ENCODE measurements at regions not wholly inside any gene's neighbourhood (a gene's known extent, or its start where the extent isn't known, plus 50 kb on each side); places are given as distances from the start of the nearest gene placed in this dataset.

- TF ChIP-seq CHD7 (IDR thresholded peaks at IDR 0.05; ENCODE audit: insufficient replicate concordance, low read length) (no peak), KDM5A (IDR thresholded peaks at IDR 0.05; ENCODE audit: low read length) (no peak), TCF12 (IDR thresholded peaks at IDR 0.05; ENCODE audit: low read depth, low read length) (no peak), GABPA (IDR thresholded peaks at IDR 0.05; ENCODE audit: borderline replicate concordance, insufficient read depth, low read length) (no peak), SIRT6 (IDR thresholded peaks at IDR 0.05; ENCODE audit: low read length) (no peak), RAD21 (IDR thresholded peaks at IDR 0.05 in 1 of 2, conservative IDR thresholded peaks at IDR 0.05 in 1 of 2; ENCODE audit: low read depth in 2 of 2, low read length in 2 of 2) (no peak), E2F6 (IDR thresholded peaks at IDR 0.05) (no peak), EZH2 (IDR thresholded peaks at IDR 0.05; ENCODE audit: low read depth, low read length, severe bottlenecking) (no peak)
Measured at GRCh38 chr5:124557761-124558160, 188.7 kb downstream of the ZNF608 start (continued).

All from H1 (cell line).